ENCODE measurements at regions not wholly inside any gene's neighbourhood (a gene's known extent, or its start where the extent isn't known, plus 50 kb on each side); places are given as distances from the start of the nearest gene placed in this dataset.

- H3K4me1 ChIP-seq = peaks cover 0 to 40% (median 24%) of the 10 kb centered on the region in 6 donors
- WGBS, 5 donors = 94 to 96% (median 95%) methylated on average over 9 to 10 of the region's 10 CpGs
- H3K4me3 ChIP-seq = no peak overlapping the region
- no peaks in the 10 kb centered on the region for H3K27me3 ChIP-seq (replicated peaks in 1 of 7)
- H3K36me3 ChIP-seq = peaks cover 0 to 84% (median 19%) of the 10 kb centered on the region in 6 donors
- TF ChIP-seq CTCF (IDR thresholded peaks at IDR 0.05 in 8 of 11, conservative IDR thresholded peaks at IDR 0.05 in 3 of 11) (no peak), POLR2AphosphoS5 (IDR thresholded peaks at IDR 0.05) (no peak), POLR2A (IDR thresholded peaks at IDR 0.05) (no peak)
- DNase-seq = no peak
- intact Hi-C loops (cut with DNase I; ENCODE audit: low total_unique reads) = no loop called here
- no peaks in the 10 kb centered on the region for H3K9me3 ChIP-seq
- H3K27ac ChIP-seq = no peak overlapping the region
These were observed 111.2 kb downstream of the RFLNA start for GRCh38 chr12:124406043-124406442.

- H3K4me1 ChIP-seq = peaks cover 0 to 38% (median 21%) of the 10 kb centered on the region in 6 donors
- H3K27ac ChIP-seq = no peak overlapping the region
- TF ChIP-seq POLR2AphosphoS5 (IDR thresholded peaks at IDR 0.05) (no peak), POLR2A (IDR thresholded peaks at IDR 0.05) (no peak), CTCF (IDR thresholded peaks at IDR 0.05 in 8 of 11, conservative IDR thresholded peaks at IDR 0.05 in 3 of 11) (no peak)
- no peaks in the 10 kb centered on the region for H3K9me3 ChIP-seq
- intact Hi-C loops (cut with DNase I; ENCODE audit: low total_unique reads) = no loop called here
- 86 to 97% (median 90%) methylated on average over 5 to 15 of the region's 15 CpGs for WGBS, 5 donors
- DNase-seq = no peak
- no peaks in the 10 kb centered on the region for H3K27me3 ChIP-seq (replicated peaks in 1 of 7)
- H3K36me3 ChIP-seq = peaks cover 0 to 87% (median 23%) of the 10 kb centered on the region in 6 donors
- no peak overlapping the region for H3K4me3 ChIP-seq
These were observed 110.7 kb downstream of the RFLNA start for GRCh38 chr12:124405592-124405991.

GRCh38 chr12:124405151-124405550 is 110.3 kb downstream of the RFLNA start:
- intact Hi-C loops (cut with DNase I; ENCODE audit: low total_unique reads) = no loop called here
- Histone ChIP-seq H3K9me3 (no peaks in the 10 kb centered on the region), H3K4me3 (no peak overlapping the region), H3K27ac (no peak overlapping the region), H3K27me3 (replicated peaks in 1 of 7) (no peaks in the 10 kb centered on the region), H3K4me1 (peaks cover 0 to 34% (median 19%) of the 10 kb centered on the region in 6 donors), H3K36me3 (peaks cover 0 to 87% (median 27%) of the 10 kb centered on the region in 6 donors)
- WGBS, 5 donors = 89 to 96% (median 93%) methylated on average over 10 of the region's 10 CpGs
- no peak for DNase-seq
- TF ChIP-seq POLR2A (IDR thresholded peaks at IDR 0.05) (no peak), POLR2AphosphoS5 (IDR thresholded peaks at IDR 0.05) (peak in 1 of 3 donors; percentile 26), CTCF (IDR thresholded peaks at IDR 0.05 in 8 of 11, conservative IDR thresholded peaks at IDR 0.05 in 3 of 11) (no peak)

GRCh38 chr12:124404162-124404784 is 109.4 kb downstream of the RFLNA start:
- Histone ChIP-seq H3K4me1 (peaks cover 0 to 35% (median 18%) of the 10 kb centered on the region in 6 donors), H3K27me3 (replicated peaks in 1 of 7) (no peaks in the 10 kb centered on the region), H3K27ac (peak overlapping the region in 2 of 8 donors; percentile 4 to 11), H3K9me3 (no peaks in the 10 kb centered on the region), H3K4me3 (no peak overlapping the region), H3K36me3 (peaks cover 0 to 87% (median 30%) of the 10 kb centered on the region in 6 donors)
- intact Hi-C loops (cut with DNase I; ENCODE audit: low total_unique reads) = no loop called here
- TF ChIP-seq POLR2AphosphoS5 (IDR thresholded peaks at IDR 0.05) (peak in 1 of 3 donors; percentile 25), CTCF (IDR thresholded peaks at IDR 0.05 in 8 of 11, conservative IDR thresholded peaks at IDR 0.05 in 3 of 11) (no peak), POLR2A (IDR thresholded peaks at IDR 0.05) (no peak)
- no peak for DNase-seq
- 64 to 78% (median 77%) methylated on average over 11 to 17 of the region's 17 CpGs for WGBS, 5 donors
